HCT116 (cell line): ENCODE measurements at regions not wholly inside any gene's neighbourhood (a gene's known extent, or its start where the extent isn't known, plus 50 kb on each side); places are given as distances from the start of the nearest gene placed in this dataset.

Experiments used
- ATAC-seq: fragments of 200-7000 bp; cut with Tn5 transposase; 2 replicates; pipeline ENCODE4 v1.9.1; 2020; ENCODE audit warnings: mild to moderate bottlenecking, moderate library complexity
- BruUV-seq: library from RNA; stranded (reverse); fragments of 400-500 nt; replicated peaks from 2 replicates; lab custom pipeline; 2021; lab: Mats Ljungman, UMichigan
- CTCF ChIA-PET: fragments of 300-600 bp; sonication (Branson Sonifier 250); formaldehyde crosslinking; loops from one replicate; lab custom pipeline; 2021; ENCODE audit warnings: antibody characterized with exemption; lab: Charles Lee
- POLR2A ChIA-PET: fragments of 300-600, 350-600 bp; sonication (Branson Sonifier 250); formaldehyde crosslinking; loops from one replicate; lab custom pipeline; 2021; ENCODE audit warnings: antibody characterized with exemption; lab: Charles Lee
- RAD21 ChIA-PET, 2 experiments: fragments of 300-600 bp; sonication (Branson Sonifier 250); formaldehyde crosslinking; loops; one replicate each; lab custom pipeline; 2023; ENCODE audit warnings: low total read pairs in 2 of 2; ENCODE audit not compliant: uncharacterized antibody in 2 of 2, unreplicated experiment in 2 of 2, low non-redundant PET in 1 of 2; lab: Charles Lee
- DNase-seq: peaks from one replicate; pipeline ENCODE4 v3.0.0-alpha.2; 2010; ENCODE audit warnings: low read depth, low spot score
- H2AFZ ChIP-seq: fragments of 200-600 bp; shearing (Covaris generic), sonication (generic); 2 replicates; pipeline ENCODE4 v1.6.1; 2017; ENCODE audit warnings: low read depth, mixed run types, mixed read lengths, antibody characterized with exemption, low read length; ENCODE audit not compliant: poor library complexity, severe bottlenecking
- H3K27ac ChIP-seq: 2 replicates; pipeline ENCODE4 v1.5.1; 2012; ENCODE audit warnings: low read depth, low read length
- H3K27me3 ChIP-seq: fragments of 200-600 bp; sonication (generic); 2 replicates; pipeline ENCODE4 v1.6.1; 2016; ENCODE audit warnings: mixed run types, low read length, mixed read lengths; ENCODE audit not compliant: insufficient read depth
- H3K36me3 ChIP-seq, 2 experiments: fragments of 200-500 bp in 1 of 2; fragments of 200-600 bp in 1 of 2; sonication (Bioruptor generic) in 1 of 2; sonication (generic) in 1 of 2; 2 replicates each; pipeline versions ENCODE4 v1.5.1 to v1.6.1; 2014 to 2016; ENCODE audit warnings: low read length in 2 of 2, inconsistent platforms in 1 of 2, mixed read lengths in 1 of 2, mixed run types in 1 of 2; ENCODE audit not compliant: insufficient read depth in 2 of 2, control insufficient read depth in 1 of 2
- H3K4me1 ChIP-seq, 2 experiments: fragments of 200-600 bp in 1 of 2; sonication (generic) in 1 of 2; 2 replicates each; pipeline versions ENCODE4 v1.5.1 to v1.6.1; 2012 to 2017; ENCODE audit warnings: low read length in 2 of 2, inconsistent platforms in 1 of 2, mild to moderate bottlenecking in 1 of 2, mixed read lengths in 1 of 2, mixed run types in 1 of 2, moderate library complexity in 1 of 2; ENCODE audit not compliant: insufficient read depth in 2 of 2, control insufficient read depth in 1 of 2
- H3K4me2 ChIP-seq: fragments of 200-600 bp; sonication (generic); 2 replicates; pipeline ENCODE4 v1.6.1; 2017; ENCODE audit warnings: mixed run types, low read length, mixed read lengths
- H3K4me3 ChIP-seq, 2 experiments: fragments of 200-600 bp in 1 of 2; sonication (generic) in 1 of 2; replicated peaks in 1 of 2; 2 replicates each; pipeline ENCODE4 v1.5.1; 2011 to 2016; ENCODE audit warnings: low read length in 2 of 2, control low read depth in 1 of 2, low read depth in 1 of 2, mild to moderate bottlenecking in 1 of 2, mixed read lengths in 1 of 2, mixed run types in 1 of 2
- H3K79me2 ChIP-seq: fragments of 200-600 bp; sonication (generic); 2 replicates; pipeline ENCODE4 v1.6.1; 2017; ENCODE audit warnings: mild to moderate bottlenecking, mixed run types, low read length, moderate library complexity, mixed read lengths; ENCODE audit not compliant: insufficient read depth
- H3K9ac ChIP-seq: fragments of 200-600 bp; sonication (generic); 2 replicates; pipeline ENCODE4 v1.6.1; 2016; ENCODE audit warnings: low read length, mixed read lengths
- H3K9me2 ChIP-seq: fragments of 200-600 bp; sonication (generic), shearing (Covaris generic); 2 replicates; pipeline ENCODE4 v1.6.1; 2017; ENCODE audit warnings: mixed run types, mild to moderate bottlenecking, moderate library complexity; ENCODE audit not compliant: insufficient read depth
- H3K9me3 ChIP-seq, 2 experiments: fragments of 200-500 bp in 1 of 2; fragments of 200-600 bp in 1 of 2; sonication (Bioruptor generic) in 1 of 2; sonication (generic) in 1 of 2; 2 replicates each; pipeline ENCODE4 v1.6.1; 2014 to 2017; ENCODE audit warnings: low read length in 2 of 2, mixed read lengths in 2 of 2, inconsistent platforms in 1 of 2, low read depth in 1 of 2, mild to moderate bottlenecking in 1 of 2, mixed run types in 1 of 2, moderate library complexity in 1 of 2; ENCODE audit not compliant: control insufficient read depth in 1 of 2, insufficient read depth in 1 of 2
- H4K20me1 ChIP-seq: fragments of 200-600 bp; sonication (generic), shearing (Covaris generic); 2 replicates; pipeline ENCODE4 v1.6.1; 2017; ENCODE audit warnings: mixed run types, mild to moderate bottlenecking, moderate library complexity; ENCODE audit not compliant: insufficient read depth
- ATF3 ChIP-seq: IDR thresholded peaks from 2 replicates; pipeline ENCODE4 v1.6.1; 2012
- CBX3 ChIP-seq: IDR thresholded peaks from 2 replicates; pipeline ENCODE4 v1.6.1; 2012; ENCODE audit warnings: low read depth
- CTCF ChIP-seq, 3 experiments: fragments of 200-600 bp in 1 of 3; sonication (generic) in 1 of 3; IDR thresholded peaks in 2 of 3; conservative IDR thresholded peaks in 1 of 3; 2 replicates each; pipeline ENCODE4 v1.5.1; 2012 to 2017; ENCODE audit warnings: low read depth in 2 of 3, low read length in 2 of 3, antibody characterized with exemption in 1 of 3, borderline replicate concordance in 1 of 3, control low read depth in 1 of 3, mild to moderate bottlenecking in 1 of 3, mixed read lengths in 1 of 3, mixed run types in 1 of 3, moderate library complexity in 1 of 3; ENCODE audit not compliant: insufficient read depth in 1 of 3
- EZH2phosphoT487 ChIP-seq: fragments of 200-600 bp; IDR thresholded peaks from 2 replicates; pipeline ENCODE4 v1.6.1; 2018; ENCODE audit warnings: antibody characterized with exemption, borderline replicate concordance
- POLR2AphosphoS5 ChIP-seq: IDR thresholded peaks from 2 replicates; pipeline ENCODE4 v1.6.1; 2011; ENCODE audit warnings: mild to moderate bottlenecking, low read depth, low read length, moderate library complexity
- SIN3A ChIP-seq: IDR thresholded peaks from 2 replicates; pipeline ENCODE4 v1.6.1; 2012; ENCODE audit warnings: low read depth
- SP1 ChIP-seq: IDR thresholded peaks from 2 replicates; pipeline ENCODE4 v1.6.1; 2012; ENCODE audit warnings: low read depth
- TCF7L2 ChIP-seq: IDR thresholded peaks from 2 replicates; pipeline ENCODE4 v1.7.0; 2011; ENCODE audit warnings: borderline replicate concordance, inconsistent platforms; ENCODE audit not compliant: insufficient read depth, insufficient read length; ENCODE audit errors: extremely low read depth
- ZNF274 ChIP-seq: fragments of 200-500 bp; sonication (Bioruptor generic); IDR thresholded peaks from 2 replicates; pipeline ENCODE4 v1.6.1; 2014; ENCODE audit warnings: mild to moderate bottlenecking, low read depth, low read length, inconsistent platforms
- intact Hi-C: fragments of 100-400 bp; cut with micrococcal nuclease; formaldehyde crosslinking; loops from 2 replicates; pipeline ENCODE4 v1.10.0; 2022
- TF ChIP-seq, protein P1 (sequence below): IDR thresholded peaks from 2 replicates; pipeline ENCODE4 v1.6.1; 2012; ENCODE audit warnings: low read depth

DNA sequence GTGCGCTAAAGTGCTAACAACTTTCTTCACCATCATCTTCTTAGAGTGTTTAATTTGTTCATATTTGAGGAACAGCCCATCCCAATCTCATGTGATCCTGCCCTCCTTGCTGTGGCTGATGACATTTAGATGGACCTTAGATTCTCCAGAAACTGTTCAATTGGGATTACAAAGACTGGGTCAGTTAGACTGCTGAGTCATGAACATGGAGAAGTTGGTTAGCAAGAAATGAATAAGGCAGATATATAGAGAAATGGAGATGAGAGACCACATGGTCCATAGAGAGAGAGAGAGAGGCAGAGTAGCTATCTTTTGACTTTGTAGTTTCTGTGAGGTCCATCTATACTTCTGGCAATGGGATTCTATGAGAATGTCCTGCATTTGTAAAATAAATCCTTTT, 275.9 kb downstream of the GLUD2 start:
- H4K20me1 ChIP-seq, result no peaks in the 10 kb centered on the region
- DNase-seq (no peak), ATAC-seq (no peak)
- CTCF ChIA-PET, result no interaction called here
- no peaks in the 10 kb centered on the region for H3K4me1 ChIP-seq
- no peaks in the 10 kb centered on the region for H3K27me3 ChIP-seq
- no peaks in the 10 kb centered on the region for H3K79me2 ChIP-seq
- RAD21 ChIA-PET, result no interaction called here
- POLR2A ChIA-PET, result no interaction called here
- no TSS peak for BruUV-seq
- no peak overlapping the region for H3K27ac ChIP-seq
- no peak overlapping the region for H3K4me3 ChIP-seq
- H3K9me3 ChIP-seq, result no peaks in the 10 kb centered on the region
- intact Hi-C loops, result loop anchor here (5.0 kb wide), 1 partner anchor 254 kb away; no protein-coding TSS in a partner anchor
- H3K4me2 ChIP-seq, result no peak overlapping the region
- no peaks in the 10 kb centered on the region for H3K9me2 ChIP-seq
- no peaks in the 10 kb centered on the region for H3K36me3 ChIP-seq
- H3K9ac ChIP-seq, result no peak overlapping the region
- H2AFZ ChIP-seq, result no peak overlapping the region
- TF ChIP-seq, protein P1, sequence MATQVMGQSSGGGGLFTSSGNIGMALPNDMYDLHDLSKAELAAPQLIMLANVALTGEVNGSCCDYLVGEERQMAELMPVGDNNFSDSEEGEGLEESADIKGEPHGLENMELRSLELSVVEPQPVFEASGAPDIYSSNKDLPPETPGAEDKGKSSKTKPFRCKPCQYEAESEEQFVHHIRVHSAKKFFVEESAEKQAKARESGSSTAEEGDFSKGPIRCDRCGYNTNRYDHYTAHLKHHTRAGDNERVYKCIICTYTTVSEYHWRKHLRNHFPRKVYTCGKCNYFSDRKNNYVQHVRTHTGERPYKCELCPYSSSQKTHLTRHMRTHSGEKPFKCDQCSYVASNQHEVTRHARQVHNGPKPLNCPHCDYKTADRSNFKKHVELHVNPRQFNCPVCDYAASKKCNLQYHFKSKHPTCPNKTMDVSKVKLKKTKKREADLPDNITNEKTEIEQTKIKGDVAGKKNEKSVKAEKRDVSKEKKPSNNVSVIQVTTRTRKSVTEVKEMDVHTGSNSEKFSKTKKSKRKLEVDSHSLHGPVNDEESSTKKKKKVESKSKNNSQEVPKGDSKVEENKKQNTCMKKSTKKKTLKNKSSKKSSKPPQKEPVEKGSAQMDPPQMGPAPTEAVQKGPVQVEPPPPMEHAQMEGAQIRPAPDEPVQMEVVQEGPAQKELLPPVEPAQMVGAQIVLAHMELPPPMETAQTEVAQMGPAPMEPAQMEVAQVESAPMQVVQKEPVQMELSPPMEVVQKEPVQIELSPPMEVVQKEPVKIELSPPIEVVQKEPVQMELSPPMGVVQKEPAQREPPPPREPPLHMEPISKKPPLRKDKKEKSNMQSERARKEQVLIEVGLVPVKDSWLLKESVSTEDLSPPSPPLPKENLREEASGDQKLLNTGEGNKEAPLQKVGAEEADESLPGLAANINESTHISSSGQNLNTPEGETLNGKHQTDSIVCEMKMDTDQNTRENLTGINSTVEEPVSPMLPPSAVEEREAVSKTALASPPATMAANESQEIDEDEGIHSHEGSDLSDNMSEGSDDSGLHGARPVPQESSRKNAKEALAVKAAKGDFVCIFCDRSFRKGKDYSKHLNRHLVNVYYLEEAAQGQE, result no peak
- TF ChIP-seq CBX3 (no peak), SIN3A (no peak), EZH2phosphoT487 (no peak), ATF3 (no peak), POLR2AphosphoS5 (no peak), SP1 (no peak), CTCF (IDR thresholded peaks at IDR 0.05 in 2 of 3, conservative IDR thresholded peaks at IDR 0.05 in 1 of 3; ENCODE audit: borderline replicate concordance in 1 of 3, insufficient read depth in 1 of 3, low read depth in 2 of 3, low read length in 2 of 3) (no peak), ZNF274 (no peak), TCF7L2 (no peak)
